ENCODE measurements at regions not wholly inside any gene's neighbourhood (a gene's known extent, or its start where the extent isn't known, plus 50 kb on each side); places are given as distances from the start of the nearest gene placed in this dataset.

GRCh38 chr4:13840502-13841190 is 213.1 kb upstream of the BOD1L1 start:
- WGBS, 2 experiments (ENCODE audit: insufficient coverage in 1 of 2, insufficient read length in 1 of 2), result 87 to 89% methylated on average over 10 to 12 of the region's 12 CpGs
- Mint-ChIP-seq H3K4me3 (no peak overlapping the region), H3K36me3 (ENCODE audit: low read depth) (no peaks in the 10 kb centered on the region), H3K27me3 (ENCODE audit: insufficient read depth) (no peaks in the 10 kb centered on the region), H3K27ac (no peak overlapping the region), H3K9me3 (no peaks in the 10 kb centered on the region), H3K4me1 (no peaks in the 10 kb centered on the region)
- H3K27ac ChIP-seq (ENCODE audit: low read depth, low read length), result no peak overlapping the region
- no peaks in the 10 kb centered on the region for H3K9me3 ChIP-seq (ENCODE audit: control insufficient read depth, low read length)
- H3K4me1 ChIP-seq (ENCODE audit: control insufficient read depth, insufficient read depth, low read length), result no peaks in the 10 kb centered on the region
- peak; percentile 50 for DNase-seq
- H3K36me3 ChIP-seq (ENCODE audit: control insufficient read depth, insufficient read depth, low read length), result no peaks in the 10 kb centered on the region
- H3K4me3 ChIP-seq (ENCODE audit: low read length), result no peak overlapping the region
- no peak overlapping the region for H3K9ac ChIP-seq (ENCODE audit: extremely low read depth, low read length, poor library complexity, severe bottlenecking)
- TF ChIP-seq CTCF (conservative IDR thresholded peaks at IDR 0.05), result no peak
- no peaks in the 10 kb centered on the region for H3K27me3 ChIP-seq (ENCODE audit: control insufficient read depth, insufficient read depth, low read length, poor library complexity, severe bottlenecking)

- no peaks in the 10 kb centered on the region for H3K4me1 ChIP-seq (ENCODE audit: control insufficient read depth, insufficient read depth, low read length)
- Mint-ChIP-seq H3K27me3 (ENCODE audit: insufficient read depth) (no peaks in the 10 kb centered on the region), H3K4me1 (peaks cover 2% of the 10 kb centered on the region), H3K27ac (no peak overlapping the region), H3K9me3 (peaks cover 4% of the 10 kb centered on the region), H3K4me3 (no peak overlapping the region), H3K36me3 (ENCODE audit: low read depth) (no peaks in the 10 kb centered on the region)
- no peak for TF ChIP-seq CTCF (conservative IDR thresholded peaks at IDR 0.05)
- H3K36me3 ChIP-seq (ENCODE audit: control insufficient read depth, insufficient read depth, low read length), result no peaks in the 10 kb centered on the region
- no peak for DNase-seq
- WGBS, 2 experiments (ENCODE audit: insufficient coverage in 1 of 2, insufficient read length in 1 of 2), result 77 to 100% methylated on average over 1 of the region's 1 CpG
- no peaks in the 10 kb centered on the region for H3K9me3 ChIP-seq (ENCODE audit: control insufficient read depth, low read length)
- H3K27me3 ChIP-seq (ENCODE audit: control insufficient read depth, insufficient read depth, low read length, poor library complexity, severe bottlenecking), result no peaks in the 10 kb centered on the region
- H3K27ac ChIP-seq (ENCODE audit: low read depth, low read length), result peak overlapping the region; percentile 55
- no peak overlapping the region for H3K4me3 ChIP-seq (ENCODE audit: low read length)
- H3K9ac ChIP-seq (ENCODE audit: extremely low read depth, low read length, poor library complexity, severe bottlenecking), result no peak overlapping the region
These were observed 217.2 kb upstream of the BOD1L1 start for GRCh38 chr4:13844740-13845139.

- no peak for DNase-seq
- WGBS, 2 experiments (ENCODE audit: insufficient coverage in 1 of 2, insufficient read length in 1 of 2), result 88 to 94% methylated on average over 2 of the region's 2 CpGs
- H3K9me3 ChIP-seq (ENCODE audit: control insufficient read depth, low read length), result no peaks in the 10 kb centered on the region
- no peaks in the 10 kb centered on the region for H3K36me3 ChIP-seq (ENCODE audit: control insufficient read depth, insufficient read depth, low read length)
- H3K27me3 ChIP-seq (ENCODE audit: control insufficient read depth, insufficient read depth, low read length, poor library complexity, severe bottlenecking), result no peaks in the 10 kb centered on the region
- no peak overlapping the region for H3K9ac ChIP-seq (ENCODE audit: extremely low read depth, low read length, poor library complexity, severe bottlenecking)
- no peak overlapping the region for H3K27ac ChIP-seq (ENCODE audit: low read depth, low read length)
- H3K36me3 Mint-ChIP-seq (ENCODE audit: low read depth), result no peaks in the 10 kb centered on the region
- H3K27me3 Mint-ChIP-seq (ENCODE audit: insufficient read depth), result no peaks in the 10 kb centered on the region
- H3K4me1 ChIP-seq (ENCODE audit: control insufficient read depth, insufficient read depth, low read length), result peaks cover 7% of the 10 kb centered on the region
- no peak overlapping the region for H3K4me3 Mint-ChIP-seq
- H3K27ac Mint-ChIP-seq, result no peak overlapping the region
- TF ChIP-seq CTCF (conservative IDR thresholded peaks at IDR 0.05), result no peak
- H3K9me3 Mint-ChIP-seq, result peaks cover 4% of the 10 kb centered on the region
- no peak overlapping the region for H3K4me3 ChIP-seq (ENCODE audit: low read length)
- peaks cover 8% of the 10 kb centered on the region for H3K4me1 Mint-ChIP-seq
These were observed 222.3 kb upstream of the BOD1L1 start for GRCh38 chr4:13849778-13850177.
